PFSK-1 (cell line): ENCODE measurements at regions not wholly inside any gene's neighbourhood (a gene's known extent, or its start where the extent isn't known, plus 50 kb on each side); places are given as distances from the start of the nearest gene placed in this dataset.

Experiments used
- FOXP2 ChIP-seq: optimal IDR thresholded peaks from 2 replicates; pipeline ENCODE3; 2011; ENCODE audit warnings: borderline replicate concordance, control low read depth, inconsistent platforms; ENCODE audit not compliant: insufficient read depth; ENCODE audit errors: extremely low read length, extremely low read depth
- POLR2AphosphoS5 ChIP-seq: IDR thresholded peaks from 2 replicates; pipeline ENCODE4 v1.6.1; 2012; ENCODE audit warnings: low read depth, mild to moderate bottlenecking, control low read depth, low read length, moderate library complexity
- REST ChIP-seq, 2 experiments: IDR thresholded peaks; 2 replicates each; pipeline versions ENCODE4 v1.6.1 to v1.8.0; 2011 to 2012; ENCODE audit warnings: low read depth in 2 of 2, low read length in 2 of 2, control low read depth in 1 of 2, inconsistent platforms in 1 of 2, mild to moderate bottlenecking in 1 of 2, moderate library complexity in 1 of 2; ENCODE audit not compliant: insufficient read depth in 1 of 2
- SIN3A ChIP-seq: IDR thresholded peaks from 2 replicates; pipeline ENCODE4 v1.6.1; 2012; ENCODE audit warnings: mild to moderate bottlenecking, low read length, moderate library complexity, borderline replicate concordance; ENCODE audit not compliant: insufficient read depth
- TAF1 ChIP-seq: IDR thresholded peaks from 2 replicates; pipeline ENCODE4 v1.6.1; 2012; ENCODE audit warnings: low read length, control low read depth, borderline replicate concordance; ENCODE audit not compliant: insufficient read depth

- TF ChIP-seq REST (IDR thresholded peaks at IDR 0.05; ENCODE audit: insufficient read depth in 1 of 2, low read depth in 2 of 2, low read length in 2 of 2) (no peak), POLR2AphosphoS5 (no peak), SIN3A (no peak), TAF1 (no peak), FOXP2 (no peak)
These were observed 51.1 kb upstream of the JADE1 start for GRCh38 chr4:128758314-128758922.
